ENCODE measurements at regions not wholly inside any gene's neighbourhood (a gene's known extent, or its start where the extent isn't known, plus 50 kb on each side); places are given as distances from the start of the nearest gene placed in this dataset.

- CTCF ChIA-PET = interaction anchor here (0.5 kb wide), 1 partner anchor 996 kb away, joined by 3 read pairs; no protein-coding TSS in a partner anchor
- H3K9me1 ChIP-seq (ENCODE audit: insufficient read depth, low read length) = no peaks in the 10 kb centered on the region
- no peak overlapping the region for H3K4ac ChIP-seq (ENCODE audit: low read depth, low read length)
- H3K79me1 ChIP-seq (ENCODE audit: low read depth in 1 of 2, low read length in 2 of 2) = no peaks in the 10 kb centered on the region
- no peak overlapping the region for H3K27ac ChIP-seq (ENCODE audit: insufficient read depth, low read length)
- H2BK20ac ChIP-seq (ENCODE audit: low read depth, low read length) = no peak overlapping the region
- H3K9ac ChIP-seq (ENCODE audit: low read depth, low read length) = no peak overlapping the region
- no peaks in the 10 kb centered on the region for H3K9me3 ChIP-seq (ENCODE audit: control insufficient read depth, insufficient read depth, low read length)
- H2AK9ac ChIP-seq (replicated peaks; ENCODE audit: low read depth, low read length, poor library complexity) = no peak overlapping the region
- intact Hi-C loops (cut with micrococcal nuclease) (no loop called here), in situ Hi-C loops (cut with MboI; ENCODE audit: low sequenced_read_pairs) (loop anchor here (25.0 kb wide), 1 partner anchor 238 kb away; no protein-coding TSS in a partner anchor), dilution Hi-C loops (cut with HindIII; ENCODE audit: low sequenced_read_pairs, unreplicated experiment) (no loop called here)
- no peak overlapping the region for H4K5ac ChIP-seq (ENCODE audit: low read depth, low read length)
- no peak overlapping the region for H3K4me2 ChIP-seq (ENCODE audit: low read depth, low read length)
- TF ChIP-seq MXI1 (IDR thresholded peaks at IDR 0.05; ENCODE audit: borderline replicate concordance, low read depth, low read length) (no peak), CTCF (conservative IDR thresholded peaks at IDR 0.05; ENCODE audit: low read depth, low read length) (no peak), CEBPB (IDR thresholded peaks at IDR 0.05; ENCODE audit: low read depth, low read length) (no peak), RCOR1 (IDR thresholded peaks at IDR 0.05; ENCODE audit: insufficient replicate concordance, low read length) (no peak), POLR2A (IDR thresholded peaks at IDR 0.05; ENCODE audit: low read depth, low read length) (no peak), NFE2L2 (IDR thresholded peaks at IDR 0.05; ENCODE audit: low read depth, low read length) (no peak), MAZ (IDR thresholded peaks at IDR 0.05; ENCODE audit: borderline replicate concordance, low read depth, low read length) (no peak), FOS (IDR thresholded peaks at IDR 0.05; ENCODE audit: low read depth, low read length) (no peak), MAFK (IDR thresholded peaks at IDR 0.05; ENCODE audit: low read depth, low read length) (no peak), SMC3 (IDR thresholded peaks at IDR 0.05; ENCODE audit: low read depth, low read length) (no peak), ELK1 (IDR thresholded peaks at IDR 0.05; ENCODE audit: borderline replicate concordance, low read depth, low read length) (no peak), USF2 (IDR thresholded peaks at IDR 0.05; ENCODE audit: low read depth, low read length) (no peak), RAD21 (IDR thresholded peaks at IDR 0.05; ENCODE audit: low read length) (no peak), BHLHE40 (IDR thresholded peaks at IDR 0.05; ENCODE audit: low read depth, low read length) (no peak)
- H4K91ac ChIP-seq (ENCODE audit: insufficient read depth, low read depth, low read length) = no peak overlapping the region
- H2AK5ac ChIP-seq (ENCODE audit: low read depth, low read length) = no peak overlapping the region
- H3K56ac ChIP-seq (ENCODE audit: extremely low read depth, insufficient read depth, low read length) = no peak overlapping the region
- POLR2A ChIA-PET (ENCODE audit: unreplicated experiment) = no interaction called here
- no TSS peak for BruUV-seq (replicated peaks)
- no peak for ATAC-seq (ENCODE audit: low read depth)
- no peaks in the 10 kb centered on the region for H3K27me3 ChIP-seq (ENCODE audit: control insufficient read depth, insufficient read depth, low read length)
- H3K23ac ChIP-seq (ENCODE audit: low read depth, low read length) = no peak overlapping the region
- H2BK15ac ChIP-seq (ENCODE audit: low read depth, low read length) = no peak overlapping the region
- H3K4me3 ChIP-seq (ENCODE audit: insufficient read depth, low read depth, low read length) = no peak overlapping the region
- no peak overlapping the region for H2AFZ ChIP-seq (replicated peaks; ENCODE audit: low read length, poor library complexity)
- H2BK120ac ChIP-seq (ENCODE audit: low read depth, low read length) = no peak overlapping the region
- DNase-seq = no peak
- 50% methylated on average over 2 of the region's 5 CpGs; no CpG with 5 or more reads in 1 of the 2 experiments for WGBS, 2 experiments (ENCODE audit: extremely low coverage in 2 of 2, insufficient read length in 1 of 2)
- H3K4me1 ChIP-seq (ENCODE audit: control insufficient read depth, insufficient read depth, low read length) = no peaks in the 10 kb centered on the region
- H2BK5ac ChIP-seq (ENCODE audit: low read depth, low read length, poor library complexity, severe bottlenecking) = no peak overlapping the region
- no peak overlapping the region for H3K14ac ChIP-seq (replicated peaks; ENCODE audit: low read depth, low read length)
- H4K8ac ChIP-seq (ENCODE audit: low read depth in 2 of 2, low read length in 2 of 2) = no peak overlapping the region
- no peaks in the 10 kb centered on the region for H4K20me1 ChIP-seq (ENCODE audit: insufficient read depth, low read length)
- H3K36me3 ChIP-seq (ENCODE audit: control insufficient read depth, insufficient read depth, low read length) = no peaks in the 10 kb centered on the region
- H3K18ac ChIP-seq (ENCODE audit: low read depth, low read length) = no peak overlapping the region
Observed at GRCh38 chr3:67123914-67124313, 125.8 kb downstream of the KBTBD8 start.
